Embryonic facial prominence (tissue), 1 donor: ENCODE measurements at regions not wholly inside any gene's neighbourhood (a gene's known extent, or its start where the extent isn't known, plus 50 kb on each side); places are given as distances from the start of the nearest gene placed in this dataset.

Experiments
- DNase-seq: peaks from one replicate; pipeline ENCODE4 v3.0.0-alpha.2; 2016; ENCODE audit errors: extremely low spot score

DNA sequence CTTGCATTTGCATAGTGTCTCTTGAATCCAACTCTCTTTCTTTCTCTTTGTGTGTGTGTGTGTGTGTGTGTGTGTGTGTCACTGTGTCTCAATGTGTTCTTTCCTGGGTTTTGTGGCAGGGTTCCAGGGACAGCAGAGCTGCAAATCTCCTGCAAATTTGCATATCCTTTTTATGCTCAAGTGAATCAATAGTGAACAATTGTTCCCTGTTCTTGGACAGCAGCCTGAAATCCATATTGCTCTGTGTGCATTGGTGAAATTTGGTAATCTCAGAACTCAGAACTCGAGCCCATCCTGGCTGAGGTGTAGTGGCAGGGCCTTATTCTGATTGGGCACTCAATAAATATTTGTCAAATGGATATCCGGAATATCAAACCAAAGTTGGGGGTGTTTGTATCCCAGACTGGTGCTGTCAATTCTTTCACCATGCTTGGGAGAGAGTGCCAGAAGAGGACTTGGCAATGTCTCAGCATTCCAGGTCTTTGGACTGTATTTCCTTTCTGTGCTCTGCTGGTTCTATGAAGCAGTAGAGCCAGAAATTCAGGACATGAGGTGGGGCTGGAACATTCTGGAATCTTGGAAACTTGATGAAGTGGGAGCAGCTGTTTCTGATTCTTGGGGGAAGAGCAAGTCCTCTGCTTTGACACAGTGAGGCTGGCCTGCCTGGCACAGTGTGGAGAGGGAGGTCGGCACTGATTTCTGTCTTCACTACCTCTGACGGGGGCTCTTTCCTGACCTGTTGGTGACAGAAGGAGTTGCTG lies 380.6 kb upstream of the C2CD4B start:
- no peak for DNase-seq

GRCh38 chr15:62546628-62547027 lies 381.5 kb upstream of the C2CD4B start:
- no peak for DNase-seq

DNA sequence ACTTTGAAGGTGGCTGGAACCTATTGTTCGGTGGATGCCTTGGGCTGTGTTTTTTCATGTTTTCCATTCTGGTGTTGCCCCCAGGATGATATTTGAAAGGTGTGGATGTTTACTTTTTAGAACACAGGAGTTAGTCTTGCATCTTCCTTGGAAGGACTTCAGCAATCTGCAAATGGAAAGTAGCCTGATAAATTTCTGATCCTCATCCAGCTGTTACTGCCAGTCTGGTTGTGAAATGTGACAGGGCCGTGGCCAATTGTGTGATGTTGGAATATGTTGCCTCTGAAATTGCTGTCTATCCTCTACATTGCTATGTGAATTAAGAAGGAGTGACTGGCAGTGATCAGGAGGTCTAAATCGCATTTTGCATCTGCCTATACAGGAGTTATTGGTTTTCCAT lies 382.5 kb upstream of the C2CD4B start:
- DNase-seq: no peak

DNA sequence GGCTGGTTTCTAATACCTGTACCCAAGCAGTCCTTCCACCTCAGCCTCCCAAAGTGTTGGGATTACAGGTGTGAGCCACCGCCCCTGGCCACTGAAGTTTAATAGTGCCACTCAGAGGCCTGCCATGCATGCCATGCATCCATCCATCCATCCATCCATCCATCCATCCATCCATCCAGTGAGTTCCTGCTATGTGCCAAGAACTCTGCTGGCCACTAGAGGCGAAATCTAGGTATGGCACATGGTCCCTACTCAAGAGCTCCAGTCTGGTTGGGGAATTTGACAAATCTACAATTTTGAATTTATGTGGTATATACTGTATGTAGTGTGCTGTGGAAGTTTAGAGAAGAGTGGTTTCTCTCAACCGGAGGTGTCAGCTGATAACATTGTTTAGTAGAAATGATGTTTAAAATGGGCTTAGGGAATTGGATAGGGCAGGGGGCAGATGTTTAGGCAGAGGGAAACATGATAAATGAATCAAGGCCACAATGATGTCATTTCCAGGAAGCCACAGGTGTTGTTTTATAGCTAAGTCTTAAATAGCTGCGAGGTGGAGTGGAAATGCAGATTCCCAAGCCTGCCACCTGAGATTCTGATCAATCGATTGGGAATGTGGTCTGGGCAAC lies 384.4 kb upstream of the C2CD4B start:
- no peak for DNase-seq

DNA sequence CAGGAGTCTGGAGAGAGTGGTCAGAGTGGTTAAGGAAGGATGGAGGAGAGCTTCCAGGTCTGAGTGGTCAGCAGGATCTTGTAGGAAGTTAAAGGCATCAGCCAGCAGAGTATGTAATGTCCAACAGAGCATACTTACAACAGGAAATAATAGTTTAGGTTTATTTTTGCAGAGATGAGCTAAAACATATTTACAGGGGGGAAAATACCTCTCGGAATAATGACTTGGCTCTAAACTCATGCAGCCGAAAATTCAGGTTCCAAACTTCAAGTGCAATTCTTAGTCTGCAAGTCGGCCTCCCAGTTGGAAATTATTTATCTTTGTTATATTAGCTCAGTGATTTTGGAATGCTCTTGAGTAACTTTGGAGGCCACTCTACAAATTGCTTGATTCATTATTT lies 385.0 kb upstream of the C2CD4B start:
- DNase-seq: no peak

DNA sequence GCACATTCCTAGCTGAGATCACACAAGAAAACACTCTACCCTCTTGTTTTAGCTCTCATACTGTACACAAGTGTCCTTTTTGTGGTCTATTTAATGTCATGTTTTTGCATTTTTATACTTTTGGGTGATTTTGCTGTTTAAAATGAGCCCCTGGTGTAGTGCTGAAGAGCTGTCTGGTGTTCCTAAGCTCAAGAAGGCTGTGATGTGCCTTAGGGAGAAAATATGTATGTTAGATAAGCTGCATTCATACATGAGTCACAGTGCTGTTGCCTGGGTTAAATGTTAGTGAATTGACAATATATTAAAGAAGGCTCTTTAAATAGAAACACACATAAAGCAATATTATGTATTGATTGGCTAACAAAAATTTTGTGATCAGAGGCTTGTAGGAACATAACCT lies 387.4 kb upstream of the C2CD4B start:
- no peak for DNase-seq

- no peak for DNase-seq
Measured at GRCh38 chr15:62553911-62554563, 389.0 kb upstream of the C2CD4B start.

- DNase-seq: no peak
Measured at GRCh38 chr15:62558640-62559380, 393.7 kb upstream of the C2CD4B start.

DNA sequence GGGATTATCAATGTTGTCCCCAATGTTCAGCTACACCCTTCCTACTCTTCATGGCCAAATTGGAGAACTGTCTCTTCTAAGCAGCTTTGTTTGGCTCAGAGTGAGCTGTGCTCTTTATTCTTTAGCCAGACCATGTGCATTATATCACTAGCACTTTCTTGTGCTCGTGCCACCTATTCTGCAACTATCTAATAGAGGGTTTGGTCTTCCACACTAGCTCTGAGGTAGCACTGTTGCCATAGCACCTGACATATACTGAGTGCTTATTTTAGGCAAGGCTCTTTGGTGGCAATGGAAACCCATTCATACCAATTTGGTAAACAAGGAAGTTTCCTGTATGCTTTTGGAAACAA lies 394.3 kb upstream of the C2CD4B start:
- no peak for DNase-seq

DNA sequence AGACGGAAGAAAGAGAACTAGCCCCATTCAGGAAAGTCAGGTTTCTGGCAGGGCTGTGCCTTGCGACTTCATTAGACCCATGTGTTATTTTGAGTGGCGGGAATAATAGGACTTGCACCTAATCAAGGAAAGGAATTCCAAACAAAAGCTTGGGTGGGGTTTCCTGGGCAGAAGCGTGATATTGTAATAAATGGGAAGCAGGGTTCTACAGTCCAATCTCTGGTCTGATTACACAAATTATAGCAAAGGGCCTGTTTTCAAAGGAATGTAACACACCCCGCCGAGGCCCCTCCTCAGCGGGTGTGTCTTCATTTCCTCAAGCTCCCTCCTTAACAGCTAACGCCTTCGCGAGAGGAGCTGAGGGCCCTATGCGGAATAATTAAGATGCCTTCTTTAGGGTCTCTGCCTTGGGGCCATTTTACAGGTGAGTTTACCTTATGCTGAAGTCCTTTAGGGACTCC lies 396.0 kb upstream of the C2CD4B start:
- no peak for DNase-seq

GRCh38 chr15:62561571-62561970 lies 396.5 kb upstream of the C2CD4B start:
- DNase-seq: no peak

GRCh38 chr15:62564886-62565633 lies 400.0 kb upstream of the C2CD4B start:
- no peak for DNase-seq

DNA sequence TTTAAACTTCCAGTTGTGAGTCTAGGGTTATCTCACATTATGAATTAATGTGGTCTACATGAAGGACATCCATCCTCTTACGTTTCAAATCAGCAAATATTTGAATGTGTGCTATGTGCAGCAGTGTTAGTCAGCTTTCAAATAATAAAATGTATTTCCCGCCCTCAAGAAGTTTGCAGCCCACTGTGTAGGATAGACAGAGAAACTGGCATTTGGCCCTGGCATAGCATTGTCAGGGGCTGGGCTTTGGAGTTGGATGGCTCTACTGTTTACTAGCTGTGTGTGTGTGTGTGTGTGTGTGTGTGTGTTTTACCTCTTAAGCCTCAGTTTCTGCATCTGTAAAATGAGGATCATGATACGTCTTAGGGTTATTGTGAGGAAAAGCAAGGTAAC lies 400.5 kb upstream of the C2CD4B start:
- no peak for DNase-seq

- DNase-seq: no peak
Measured at GRCh38 chr15:62566248-62566647, 401.2 kb upstream of the C2CD4B start.

DNA sequence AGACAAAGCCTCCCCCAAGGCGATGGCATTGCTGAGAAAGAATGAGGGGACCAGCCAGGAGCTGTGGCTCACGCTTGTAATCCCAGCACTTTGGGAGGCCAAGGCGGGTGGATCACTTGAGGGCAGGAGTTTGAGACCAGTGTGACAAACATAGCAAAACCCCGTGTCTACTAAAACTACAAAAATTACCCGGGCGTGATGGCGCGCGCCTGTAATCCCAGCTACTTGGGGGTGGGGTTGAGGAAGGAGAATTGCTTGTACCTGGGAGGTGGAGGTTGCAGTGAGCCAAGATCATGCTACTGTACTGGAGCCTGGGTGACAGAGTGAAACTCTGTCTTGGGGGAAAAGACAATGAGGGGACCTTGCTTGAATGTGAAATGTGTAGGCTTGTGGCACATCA lies 402.4 kb upstream of the C2CD4B start:
- DNase-seq: no peak

GRCh38 chr15:62568004-62568403 lies 402.9 kb upstream of the C2CD4B start:
- no peak for DNase-seq

DNA sequence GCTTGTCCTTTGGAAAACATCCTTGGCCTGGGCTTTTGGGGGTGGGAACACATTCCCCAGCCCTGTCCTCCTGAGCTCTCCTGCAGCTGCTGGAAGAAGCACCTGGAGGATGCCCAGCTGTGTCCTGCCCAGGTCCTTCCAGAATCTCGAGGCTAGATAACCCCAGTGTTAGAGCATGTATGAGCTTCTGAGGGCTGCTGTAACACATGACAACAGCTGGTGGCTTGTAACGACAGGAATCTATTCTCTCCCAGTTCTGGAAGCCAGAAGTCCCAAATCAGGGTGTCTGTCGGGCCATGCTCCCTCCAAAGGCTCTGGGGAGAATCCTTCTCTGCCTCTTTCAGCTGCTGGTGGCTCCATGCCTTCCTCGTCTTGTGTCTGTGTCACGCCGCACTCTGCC lies 403.6 kb upstream of the C2CD4B start:
- no peak for DNase-seq

GRCh38 chr15:62569460-62570404 lies 404.6 kb upstream of the C2CD4B start:
- DNase-seq: no peak

GRCh38 chr15:62570405-62570783 lies 405.3 kb upstream of the C2CD4B start:
- DNase-seq: no peak

GRCh38 chr15:62571072-62571471 lies 406.0 kb upstream of the C2CD4B start:
- no peak for DNase-seq

- DNase-seq: no peak
Measured at GRCh38 chr15:62572797-62573196, 407.7 kb upstream of the C2CD4B start.
